ENCODE measurements at regions not wholly inside any gene's neighbourhood (a gene's known extent, or its start where the extent isn't known, plus 50 kb on each side); places are given as distances from the start of the nearest gene placed in this dataset.

- Histone ChIP-seq H3K4me1 (no peaks in the 10 kb centered on the region), H3K9me3 (no peaks in the 10 kb centered on the region), H3K4me3 (ENCODE audit: low read depth, low read length) (no peak overlapping the region), H3K27me3 (replicated peaks; ENCODE audit: control insufficient read depth, insufficient read depth, low read length) (no peaks in the 10 kb centered on the region), H3K36me3 (ENCODE audit: control insufficient read depth, insufficient read depth, low read length) (no peaks in the 10 kb centered on the region)
- no peak for TF ChIP-seq CTCF (IDR thresholded peaks at IDR 0.05; ENCODE audit: insufficient read depth in 1 of 2, low read depth in 1 of 2, low read length in 1 of 2, severe bottlenecking in 1 of 2, unreplicated experiment in 1 of 2)
- Mint-ChIP-seq H3K4me1 (ENCODE audit: low read depth, unreplicated experiment) (no peaks in the 10 kb centered on the region), H3K4me3 (ENCODE audit: unreplicated experiment) (no peak overlapping the region), H3K27me3 (ENCODE audit: insufficient read depth, unreplicated experiment) (peaks cover 11% of the 10 kb centered on the region), H3K9me3 (ENCODE audit: unreplicated experiment) (no peaks in the 10 kb centered on the region), H3K36me3 (ENCODE audit: insufficient read depth, unreplicated experiment) (no peaks in the 10 kb centered on the region), H3K27ac (ENCODE audit: unreplicated experiment) (no peak overlapping the region)
- CTCF ChIA-PET = no interaction called here
- no TSS peak for BruUV-seq (replicated peaks)
- POLR2A ChIA-PET = no interaction called here
- no peak for DNase-seq
- intact Hi-C loops (cut with micrococcal nuclease; ENCODE audit: unreplicated experiment) = no loop called here
These were observed 131.1 kb upstream of the ACTBL2 start for GRCh38 chr5:57613741-57614140.

GRCh38 chr5:57611177-57611576 is 128.6 kb upstream of the ACTBL2 start:
- no peaks in the 10 kb centered on the region for H3K9me3 ChIP-seq
- no peaks in the 10 kb centered on the region for H3K4me1 Mint-ChIP-seq (ENCODE audit: low read depth, unreplicated experiment)
- no peak overlapping the region for H3K27ac Mint-ChIP-seq (ENCODE audit: unreplicated experiment)
- BruUV-seq (replicated peaks) = no TSS peak
- ChIA-PET CTCF (interaction anchor here (1.2 kb wide), 1 partner anchor 39 kb away, joined by 3 read pairs; no protein-coding TSS in a partner anchor), POLR2A (no interaction called here)
- H3K36me3 ChIP-seq (ENCODE audit: control insufficient read depth, insufficient read depth, low read length) = no peaks in the 10 kb centered on the region
- no peak overlapping the region for H3K4me3 ChIP-seq (ENCODE audit: low read depth, low read length)
- H3K4me1 ChIP-seq = no peaks in the 10 kb centered on the region
- TF ChIP-seq CTCF (IDR thresholded peaks at IDR 0.05; ENCODE audit: insufficient read depth in 1 of 2, low read depth in 1 of 2, low read length in 1 of 2, severe bottlenecking in 1 of 2, unreplicated experiment in 1 of 2) = no peak
- H3K27me3 ChIP-seq (replicated peaks; ENCODE audit: control insufficient read depth, insufficient read depth, low read length) = no peaks in the 10 kb centered on the region
- H3K36me3 Mint-ChIP-seq (ENCODE audit: insufficient read depth, unreplicated experiment) = no peaks in the 10 kb centered on the region
- H3K27me3 Mint-ChIP-seq (ENCODE audit: insufficient read depth, unreplicated experiment) = peaks cover 18% of the 10 kb centered on the region
- intact Hi-C loops (cut with micrococcal nuclease; ENCODE audit: unreplicated experiment) = no loop called here
- no peaks in the 10 kb centered on the region for H3K9me3 Mint-ChIP-seq (ENCODE audit: unreplicated experiment)
- no peak overlapping the region for H3K4me3 Mint-ChIP-seq (ENCODE audit: unreplicated experiment)
- DNase-seq = no peak

GRCh38 chr5:57608542-57608941 is 125.9 kb upstream of the ACTBL2 start:
- no peaks in the 10 kb centered on the region for H3K4me1 Mint-ChIP-seq (ENCODE audit: low read depth, unreplicated experiment)
- Histone ChIP-seq H3K27me3 (replicated peaks; ENCODE audit: control insufficient read depth, insufficient read depth, low read length) (no peaks in the 10 kb centered on the region), H3K4me3 (ENCODE audit: low read depth, low read length) (no peak overlapping the region), H3K9me3 (no peaks in the 10 kb centered on the region), H3K36me3 (ENCODE audit: control insufficient read depth, insufficient read depth, low read length) (no peaks in the 10 kb centered on the region), H3K4me1 (no peaks in the 10 kb centered on the region)
- DNase-seq = no peak
- ChIA-PET POLR2A (no interaction called here), CTCF (no interaction called here)
- no peak for TF ChIP-seq CTCF (IDR thresholded peaks at IDR 0.05; ENCODE audit: insufficient read depth in 1 of 2, low read depth in 1 of 2, low read length in 1 of 2, severe bottlenecking in 1 of 2, unreplicated experiment in 1 of 2)
- H3K27me3 Mint-ChIP-seq (ENCODE audit: insufficient read depth, unreplicated experiment) = peaks cover 15% of the 10 kb centered on the region
- no peaks in the 10 kb centered on the region for H3K36me3 Mint-ChIP-seq (ENCODE audit: insufficient read depth, unreplicated experiment)
- no TSS peak for BruUV-seq (replicated peaks)
- no peak overlapping the region for H3K27ac Mint-ChIP-seq (ENCODE audit: unreplicated experiment)
- H3K9me3 Mint-ChIP-seq (ENCODE audit: unreplicated experiment) = no peaks in the 10 kb centered on the region
- no peak overlapping the region for H3K4me3 Mint-ChIP-seq (ENCODE audit: unreplicated experiment)
- intact Hi-C loops (cut with micrococcal nuclease; ENCODE audit: unreplicated experiment) = no loop called here
